Activated CD4-positive, alpha-beta T cell treated with anti-CD3 and anti-CD28 coated beads, Interleukin-2, amount 50 U/mL, for 1 hour (primary cell): ENCODE measurements at regions not wholly inside any gene's neighbourhood (a gene's known extent, or its start where the extent isn't known, plus 50 kb on each side); places are given as distances from the start of the nearest gene placed in this dataset.
"Not testable (repeated sequence)": the region's sequence is repeated elsewhere in the genome, so short reads cannot be mapped to it uniquely, and the experiment has no call there.

ENCODE experiments used
- DNase-seq: peaks from one replicate; pipeline ENCODE4 v3.0.0-alpha.2; 2020

DNA sequence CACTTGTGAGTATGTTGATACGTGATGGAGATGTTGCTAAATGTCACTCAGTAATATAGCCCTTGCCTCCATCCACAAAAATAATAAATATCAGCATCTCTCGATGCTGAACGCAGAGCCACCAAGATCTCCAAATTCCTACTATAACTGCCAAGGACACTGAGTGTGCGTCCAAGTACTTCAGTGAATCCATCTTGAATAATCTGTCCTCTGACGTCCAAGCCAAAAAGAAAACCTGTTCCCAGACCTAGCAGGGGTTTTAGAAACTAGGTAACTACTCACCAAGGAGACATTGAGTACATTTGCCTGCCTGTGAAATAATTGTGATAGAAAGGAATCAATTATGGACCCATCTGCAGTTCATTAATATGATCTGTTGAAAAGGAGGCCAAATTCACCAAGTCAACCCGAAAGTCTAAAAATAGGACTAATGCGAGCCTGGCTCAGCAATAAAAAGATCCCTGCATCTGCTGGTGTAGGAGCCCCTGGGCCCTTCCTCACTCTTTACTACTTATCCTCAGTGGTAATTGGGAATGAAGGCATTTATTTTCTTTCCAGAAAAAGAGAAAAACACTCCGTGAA, 226.9 kb upstream of the IRF2BP2 start:
- no peak for DNase-seq

DNA sequence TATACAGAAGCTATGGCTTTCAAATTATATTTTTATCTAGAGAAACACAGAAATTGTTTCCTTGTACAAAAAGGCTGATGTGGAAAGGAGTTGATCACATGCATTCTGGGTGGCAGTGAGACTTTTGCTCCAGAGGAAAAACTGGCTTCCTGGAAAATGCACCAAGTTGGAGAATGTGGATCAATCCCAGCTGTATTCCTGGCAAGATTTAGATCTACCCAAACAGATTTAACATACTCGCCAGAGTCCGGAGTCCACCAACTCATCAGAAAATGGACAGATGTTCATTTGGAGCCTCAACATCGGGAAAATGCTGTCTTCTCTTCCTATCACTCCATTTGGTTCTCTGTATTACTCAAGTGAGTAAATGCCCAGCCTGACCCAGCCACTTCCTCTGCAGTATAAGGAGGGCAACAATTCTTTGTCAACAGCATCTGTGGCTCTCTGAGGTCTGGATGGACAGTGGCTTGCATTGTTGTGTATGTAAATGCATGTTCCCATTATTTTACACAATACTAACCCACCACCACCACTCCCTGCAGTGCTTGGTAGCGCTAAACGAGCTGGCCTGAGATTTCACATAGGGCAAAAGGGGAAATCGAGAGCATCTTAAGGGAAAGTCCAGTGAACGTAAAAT, 226.2 kb upstream of the IRF2BP2 start:
- DNase-seq = no peak

DNA sequence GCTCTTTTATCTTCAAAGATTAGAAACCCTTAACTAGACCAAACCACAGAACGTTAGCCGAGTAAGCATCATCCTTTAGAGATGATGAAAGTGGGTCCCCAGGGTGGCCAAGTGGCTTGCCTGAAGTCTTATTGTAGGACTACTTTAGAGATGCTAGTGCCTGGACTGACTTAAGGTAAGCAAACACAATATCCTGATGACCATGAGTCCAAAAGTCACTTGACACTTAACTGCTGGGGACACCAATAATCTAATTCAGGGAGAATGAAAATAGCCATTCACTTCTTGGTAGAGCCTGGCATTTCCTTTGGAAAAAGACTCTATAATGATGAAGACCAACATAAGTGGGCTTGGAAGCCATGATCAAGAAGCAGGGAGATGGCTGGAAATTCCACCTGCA, 225.3 kb upstream of the IRF2BP2 start:
- no peak for DNase-seq

DNA sequence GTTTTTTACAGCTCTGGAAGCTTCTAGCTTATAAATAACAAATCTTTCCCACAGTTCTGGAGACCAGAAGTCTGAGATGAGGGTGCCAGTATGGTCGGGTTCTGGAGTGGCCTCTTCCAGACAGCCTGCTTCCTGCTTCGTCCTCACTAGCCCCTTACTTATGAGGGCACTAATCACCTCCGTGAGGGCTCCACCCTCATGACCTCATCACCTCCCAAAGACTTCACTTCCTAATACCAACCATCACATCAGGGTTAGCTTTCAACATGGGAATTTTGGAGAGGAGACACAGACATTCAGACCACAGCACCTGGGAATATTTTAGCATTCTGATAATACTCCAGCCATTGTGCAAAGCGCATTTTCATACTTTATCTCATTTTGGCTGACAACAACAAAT, 223.7 kb upstream of the IRF2BP2 start:
- DNase-seq = no peak

DNA sequence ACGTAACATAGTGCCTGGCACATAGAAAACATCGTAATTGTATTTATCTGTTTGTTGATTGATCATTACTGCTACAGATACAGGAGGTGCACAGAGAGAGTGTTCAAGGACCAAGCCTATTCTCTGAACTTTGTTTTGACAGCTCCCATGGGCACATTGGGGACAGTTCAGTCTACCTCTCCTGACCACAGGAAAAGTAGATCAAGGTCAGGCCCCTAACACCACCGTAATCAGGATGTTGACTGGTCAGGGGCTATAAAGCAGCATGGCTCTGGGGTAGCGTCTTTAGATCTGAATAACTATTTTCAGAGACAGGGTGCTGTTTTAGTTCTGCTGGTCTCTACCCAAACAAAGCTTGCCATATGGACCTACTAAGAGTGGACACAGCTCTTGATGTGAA, 223.1 kb upstream of the IRF2BP2 start:
- no peak for DNase-seq

DNA sequence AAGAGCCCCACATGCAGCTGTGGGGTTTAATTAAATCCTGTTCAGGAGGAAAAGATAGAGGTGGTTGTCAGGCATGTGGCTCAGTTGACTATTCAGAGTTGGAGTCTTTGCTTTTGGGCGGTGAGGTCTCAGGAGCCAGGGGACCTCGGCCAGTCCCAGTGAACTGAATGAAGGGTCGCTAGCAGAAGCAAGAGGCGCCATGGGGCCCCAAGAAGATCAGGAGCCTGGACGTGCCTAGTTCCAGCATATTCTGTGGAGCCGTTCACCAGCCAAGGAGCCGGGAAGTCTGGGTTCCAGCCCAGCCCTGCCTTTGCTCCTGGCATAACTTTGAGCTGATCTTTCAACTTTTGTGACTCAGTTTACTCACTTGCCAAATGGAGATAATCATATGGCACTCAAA, 217.7 kb upstream of the IRF2BP2 start:
- DNase-seq = no peak

DNA sequence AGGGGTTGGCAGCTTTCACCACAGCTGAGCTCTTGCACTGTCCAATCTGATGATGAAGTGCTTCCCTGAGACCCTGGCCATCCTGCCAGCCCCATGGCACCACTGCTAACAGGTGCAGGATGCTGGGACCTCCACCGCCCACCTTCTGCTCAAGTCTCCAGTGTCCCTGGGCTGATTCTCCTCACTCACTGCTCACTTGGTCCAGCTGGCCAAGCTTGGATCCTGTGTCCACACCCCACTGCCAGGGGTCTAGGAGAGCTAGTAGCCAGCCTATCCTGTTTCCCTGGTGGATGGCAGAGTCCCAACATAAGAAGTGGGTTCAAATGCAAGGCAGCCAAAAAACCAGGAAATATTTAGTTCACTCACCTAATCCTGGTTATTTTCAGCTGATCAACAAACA, 217.2 kb upstream of the IRF2BP2 start:
- DNase-seq = no peak

DNA sequence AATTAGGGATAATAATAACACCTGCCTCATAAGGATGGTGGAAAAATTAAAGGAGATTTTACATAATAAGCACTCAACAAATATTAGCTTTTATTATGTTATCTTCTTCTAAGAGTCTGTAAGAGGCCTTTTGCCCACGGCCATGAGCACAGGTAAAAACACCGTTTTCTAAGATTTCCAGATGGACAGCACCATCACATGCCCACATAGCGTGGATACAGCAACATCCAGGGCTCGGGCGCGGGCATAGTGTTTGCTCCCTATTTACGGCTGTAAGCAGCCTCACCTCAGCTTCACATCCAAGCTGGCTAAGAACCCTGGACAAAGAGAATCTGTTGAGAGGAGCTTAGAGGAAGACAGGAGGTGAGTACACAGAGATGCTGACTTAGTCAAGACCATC, 216.4 kb upstream of the IRF2BP2 start:
- DNase-seq = no peak

DNA sequence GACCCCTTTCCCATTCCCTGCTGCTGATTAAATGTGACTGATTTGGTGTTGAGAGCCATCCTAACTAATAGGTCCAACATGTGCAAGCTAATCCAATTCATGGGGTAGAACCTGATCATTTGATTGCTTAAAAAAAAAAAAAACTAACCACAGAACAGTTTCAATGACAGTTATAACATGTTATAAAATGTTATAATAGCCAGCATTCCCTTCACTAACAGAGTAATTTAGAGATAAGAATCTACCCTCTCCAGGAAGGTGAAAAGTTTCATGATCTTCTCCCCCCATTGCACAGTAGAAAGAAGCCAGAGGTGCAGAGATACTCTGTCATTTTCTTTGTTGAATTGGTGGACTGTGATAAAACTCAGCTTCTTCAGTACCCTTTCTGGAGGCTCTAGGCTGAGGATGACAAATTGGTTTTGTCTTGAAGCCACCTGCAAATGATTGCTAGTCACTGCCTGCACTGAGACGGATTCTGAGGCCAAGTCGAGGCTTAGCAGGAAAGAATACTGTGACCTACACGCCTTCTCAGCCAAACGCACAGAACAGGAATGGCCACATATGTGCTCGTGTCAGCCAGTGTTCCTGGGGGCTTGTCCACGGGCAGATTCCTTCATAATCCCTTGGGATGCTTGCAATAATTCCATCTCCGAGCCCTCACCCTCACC, 215.7 kb upstream of the IRF2BP2 start:
- no peak for DNase-seq

DNA sequence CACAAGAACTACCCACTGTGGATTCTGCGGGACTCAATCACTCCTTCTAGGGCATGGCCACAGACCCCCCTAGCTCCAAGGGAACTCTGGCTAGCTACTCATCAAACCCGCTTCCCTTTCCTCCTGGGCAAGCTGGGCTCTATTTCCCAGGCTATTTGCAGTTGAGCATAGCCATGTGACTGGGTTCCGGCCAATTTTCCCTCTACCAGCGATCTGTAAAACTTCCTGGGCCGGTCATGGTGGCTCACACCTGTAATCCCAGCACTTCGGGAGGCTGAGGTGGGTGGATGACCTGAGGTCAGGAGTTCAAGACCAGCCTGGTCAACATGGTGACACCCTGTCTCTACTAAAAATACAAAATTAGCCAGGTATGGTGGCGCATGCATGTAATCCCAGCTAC, 214.9 kb upstream of the IRF2BP2 start:
- DNase-seq = not testable (repeated sequence)

DNA sequence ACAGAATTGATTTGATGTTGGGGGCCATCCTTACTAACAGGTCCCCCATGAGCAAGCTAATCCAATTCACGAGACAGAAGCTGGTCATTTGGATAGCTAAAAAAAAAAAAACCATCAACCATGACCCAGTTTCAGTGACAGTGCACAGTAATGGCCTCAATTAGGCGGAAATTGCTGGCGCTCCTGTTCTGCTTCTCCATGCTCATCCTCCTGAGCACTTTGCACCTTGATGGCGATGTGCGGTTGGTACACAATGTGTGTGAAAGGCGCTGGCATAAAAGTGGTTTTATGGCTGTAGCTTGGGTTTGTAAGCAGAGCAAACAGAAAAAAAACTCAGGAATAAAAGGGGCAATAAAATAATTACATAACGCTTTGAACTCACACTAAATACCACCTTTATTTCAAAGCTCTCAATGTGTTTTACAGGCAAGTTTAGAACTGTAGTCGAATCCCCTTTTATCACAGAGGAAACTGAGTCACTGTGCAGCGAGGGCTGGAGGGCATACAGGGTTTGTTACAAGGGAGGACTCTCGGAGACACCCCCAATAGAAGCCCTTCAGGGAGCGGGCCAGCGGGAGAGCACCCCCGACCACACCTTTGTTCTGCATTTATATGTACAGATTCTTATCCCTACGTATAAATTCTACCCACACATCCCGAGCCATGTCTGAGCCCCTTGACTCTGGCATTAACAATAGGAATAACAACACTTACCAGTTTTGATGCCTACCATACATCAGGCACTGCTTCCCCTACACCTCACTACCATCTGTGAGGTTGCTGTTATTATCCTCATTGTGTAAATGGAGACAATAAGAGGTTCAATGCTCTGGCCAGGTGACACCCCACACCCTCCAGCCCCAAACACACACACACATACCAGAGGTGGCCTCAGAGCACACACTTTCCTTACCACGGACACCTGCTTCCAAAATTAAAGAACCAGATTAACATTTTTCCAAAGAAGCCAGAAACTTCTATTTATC, 213.5 kb upstream of the IRF2BP2 start:
- no peak for DNase-seq

DNA sequence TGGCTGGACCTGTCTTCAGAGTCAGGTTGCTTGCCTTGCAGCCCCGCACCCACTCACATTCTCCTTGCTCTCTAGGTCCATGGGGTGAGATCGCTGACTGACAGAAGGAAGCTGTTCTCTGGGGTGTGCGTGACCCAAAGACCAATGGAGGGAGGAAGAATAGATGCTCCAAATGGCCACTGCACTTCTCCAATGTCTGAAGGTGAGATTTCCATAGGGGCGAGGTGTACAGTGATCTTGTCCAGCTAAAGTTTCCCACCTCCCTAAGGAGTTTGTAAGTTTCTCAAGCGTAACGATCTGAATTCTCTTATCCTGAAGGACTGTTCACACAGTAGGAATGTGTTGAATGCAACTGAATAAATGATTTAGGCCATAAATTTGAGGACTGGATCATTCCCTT, 211.9 kb upstream of the IRF2BP2 start:
- DNase-seq = no peak

DNA sequence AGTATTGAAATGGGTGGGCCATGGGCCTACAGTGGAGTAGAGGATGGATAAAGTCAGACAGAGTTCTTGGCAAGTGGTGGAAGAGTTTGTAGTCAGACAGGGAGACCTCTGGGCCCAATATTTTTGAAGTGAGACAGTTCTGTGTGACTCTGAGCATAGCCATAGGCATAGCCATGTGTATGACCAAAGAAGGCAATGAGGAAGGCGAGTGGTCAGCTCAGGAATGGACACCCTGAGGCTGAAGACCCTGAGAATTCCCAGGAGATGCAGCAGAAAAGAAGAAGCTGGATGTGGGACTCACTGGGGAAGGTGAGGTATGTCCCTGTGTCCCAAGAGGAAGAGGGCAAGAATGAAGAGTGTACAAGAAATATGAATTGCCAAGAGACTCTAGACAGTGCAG, 210.6 kb upstream of the IRF2BP2 start:
- DNase-seq = no peak

DNA sequence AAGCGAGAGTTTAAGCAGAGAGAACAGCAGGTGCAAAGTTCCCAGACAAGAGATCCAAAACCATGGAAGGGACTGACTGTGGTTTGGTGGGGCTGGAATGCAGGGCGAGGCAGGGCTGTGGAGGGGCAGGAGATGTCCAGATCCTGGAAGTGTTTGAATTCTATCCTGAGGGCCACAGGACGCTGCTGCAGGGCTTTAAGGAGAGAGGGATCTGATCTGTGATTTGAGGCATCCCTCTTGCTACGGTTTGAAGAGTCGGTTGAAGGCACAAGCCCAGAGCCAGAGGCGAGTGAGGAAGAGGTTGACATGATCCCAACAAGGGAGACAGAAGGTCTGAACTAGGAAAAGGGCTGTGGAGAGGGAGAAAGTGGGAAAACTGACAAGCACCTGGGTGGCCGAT, 209.9 kb upstream of the IRF2BP2 start:
- DNase-seq = not testable (repeated sequence)

DNA sequence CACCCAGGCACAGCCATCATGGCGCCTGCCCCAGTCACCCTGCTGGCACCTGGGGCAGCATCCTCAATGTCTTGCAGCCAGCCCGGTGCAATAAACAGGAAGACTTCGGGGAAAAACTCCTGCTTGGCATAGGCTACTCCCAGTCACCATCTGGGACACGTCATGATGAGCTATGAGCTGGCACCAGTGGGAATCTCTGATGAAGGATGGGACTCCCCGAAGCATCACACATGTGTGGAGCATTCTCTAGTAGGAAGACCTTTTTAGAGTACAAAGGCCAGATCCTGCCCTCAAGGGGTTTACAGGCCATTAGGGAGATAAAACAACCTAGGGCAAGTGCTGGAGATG, 208.0 kb upstream of the IRF2BP2 start:
- not testable (repeated sequence) for DNase-seq

DNA sequence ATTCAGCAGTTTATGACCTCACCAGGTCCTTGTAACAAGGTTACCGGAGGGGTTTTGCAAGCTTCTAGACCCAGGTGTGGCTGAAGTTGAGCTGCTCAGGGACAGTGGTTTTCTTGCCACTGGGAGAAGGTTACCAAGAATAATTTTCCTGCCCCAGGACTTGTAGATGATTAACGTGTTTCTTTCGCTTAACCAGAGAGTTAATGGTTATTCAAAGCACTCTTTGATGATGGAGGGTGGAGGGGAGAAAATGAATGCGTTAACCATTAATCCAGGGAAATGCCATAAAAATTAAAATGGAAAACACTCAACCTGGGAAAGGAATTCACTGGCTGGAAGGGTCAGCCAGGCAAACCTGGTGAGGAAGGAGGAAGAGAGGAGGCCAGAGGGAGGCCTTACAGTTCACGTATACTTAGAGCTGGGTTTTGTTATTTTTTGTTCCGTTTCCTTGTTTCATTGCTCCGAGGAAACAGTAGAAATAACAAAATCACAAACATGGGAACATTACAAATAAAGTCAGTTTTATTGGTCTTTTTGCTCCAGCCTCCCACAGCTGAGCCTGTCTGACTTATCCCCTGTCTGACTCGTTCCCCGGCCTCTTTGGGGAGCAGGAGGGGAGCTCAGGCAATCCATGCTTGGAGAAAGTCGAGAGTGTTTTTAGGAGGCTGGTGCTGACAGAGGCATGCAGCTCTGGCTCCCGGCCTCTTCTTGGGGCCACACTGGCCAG, 207.5 kb upstream of the IRF2BP2 start:
- not testable (repeated sequence) for DNase-seq

DNA sequence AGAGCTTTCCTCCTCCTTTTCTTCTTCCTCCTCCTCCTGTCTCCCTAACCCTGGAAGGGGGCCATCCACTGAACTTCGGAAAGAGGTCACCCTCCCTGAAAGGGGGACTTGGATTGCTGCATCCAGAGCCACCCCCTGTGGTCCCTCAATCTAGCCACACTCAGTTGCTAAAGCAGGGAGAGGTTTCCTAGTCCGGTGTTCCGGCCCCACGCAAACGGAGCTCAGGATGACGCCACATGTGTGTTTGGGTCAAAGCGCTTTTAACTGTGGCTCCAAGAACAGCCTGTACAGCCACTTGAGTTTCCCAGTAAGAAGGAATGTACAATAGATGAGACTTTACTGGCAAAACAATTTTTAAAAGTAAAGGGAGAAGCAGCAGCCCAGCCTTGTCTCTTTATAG, 206.9 kb upstream of the IRF2BP2 start:
- not testable (repeated sequence) for DNase-seq

DNA sequence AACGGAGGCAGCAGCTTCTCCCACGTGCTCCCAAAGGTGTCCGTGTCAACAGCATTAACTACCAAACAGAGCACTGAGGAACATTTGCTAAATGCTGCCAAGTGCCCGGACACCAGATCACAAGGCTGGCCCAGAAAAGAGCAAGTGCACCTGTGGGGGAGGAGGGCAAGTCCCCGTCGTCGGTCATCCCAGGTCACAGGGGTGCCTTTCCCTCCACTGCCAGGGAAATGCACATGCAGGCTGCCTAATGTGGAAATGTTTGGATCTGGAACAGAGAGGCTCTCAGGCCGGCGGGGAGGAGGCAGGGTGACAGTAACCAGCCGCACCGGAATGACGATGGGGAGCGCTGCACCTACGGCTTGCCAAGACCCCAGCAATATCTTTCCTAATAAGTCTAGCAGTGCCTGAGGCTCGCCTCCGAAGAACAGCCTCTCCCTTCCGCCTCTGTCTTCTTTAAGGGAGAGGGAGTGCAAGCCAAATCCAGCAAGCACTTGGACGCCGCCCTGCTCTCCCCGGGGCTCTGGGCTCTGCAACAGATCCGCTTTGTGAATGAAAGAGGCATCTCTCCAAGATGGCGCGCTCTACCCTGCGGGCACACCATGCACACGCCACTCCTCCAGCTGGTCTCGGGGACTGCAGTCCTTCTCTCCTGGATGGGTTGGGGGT, 206.3 kb upstream of the IRF2BP2 start:
- not testable (repeated sequence) for DNase-seq

DNA sequence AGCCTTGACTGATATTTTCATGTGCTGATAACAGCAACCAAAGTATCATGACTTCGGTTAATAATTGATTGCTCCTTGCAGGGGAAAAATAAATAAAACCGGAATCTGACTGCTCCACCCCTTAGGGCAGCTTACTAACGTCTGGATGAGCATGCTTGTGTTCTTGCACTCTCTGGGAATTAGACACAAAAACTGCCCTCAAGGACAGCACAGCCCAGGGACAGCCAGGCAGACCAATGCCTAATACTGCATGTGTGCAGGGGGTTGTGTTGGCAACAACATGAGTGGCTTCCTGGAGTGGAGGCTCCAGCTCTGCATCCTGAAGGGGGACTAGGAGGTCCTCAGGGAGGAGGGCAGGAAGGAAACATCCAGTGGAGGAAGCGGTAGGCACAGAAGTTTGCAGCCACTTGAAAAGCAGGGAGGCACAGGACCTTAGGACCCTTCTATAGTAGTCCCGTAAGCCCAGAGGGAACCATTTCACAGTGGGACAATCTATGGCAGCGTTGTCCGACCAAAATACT, 205.4 kb upstream of the IRF2BP2 start:
- DNase-seq = not testable (repeated sequence)

DNA sequence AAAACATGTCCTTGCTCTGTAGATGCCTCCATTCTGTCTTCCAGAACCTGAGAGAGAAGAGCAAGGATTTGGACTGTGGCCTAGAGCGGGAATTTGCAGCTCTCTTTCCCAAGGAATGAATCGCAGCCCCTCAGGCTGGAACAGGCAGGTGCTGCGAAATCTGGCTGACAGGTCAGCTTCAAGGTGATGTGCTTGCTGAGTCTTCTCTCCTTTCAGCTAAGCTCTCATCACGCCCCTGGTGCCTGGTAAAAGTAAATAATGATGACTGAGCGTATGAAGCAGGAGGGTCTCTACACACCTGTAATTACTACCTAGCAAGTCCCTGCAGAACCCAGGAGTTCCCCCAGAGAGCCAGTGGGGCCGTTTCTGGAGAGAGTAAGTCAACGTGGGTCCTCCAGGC, 204.3 kb upstream of the IRF2BP2 start:
- not testable (repeated sequence) for DNase-seq

DNA sequence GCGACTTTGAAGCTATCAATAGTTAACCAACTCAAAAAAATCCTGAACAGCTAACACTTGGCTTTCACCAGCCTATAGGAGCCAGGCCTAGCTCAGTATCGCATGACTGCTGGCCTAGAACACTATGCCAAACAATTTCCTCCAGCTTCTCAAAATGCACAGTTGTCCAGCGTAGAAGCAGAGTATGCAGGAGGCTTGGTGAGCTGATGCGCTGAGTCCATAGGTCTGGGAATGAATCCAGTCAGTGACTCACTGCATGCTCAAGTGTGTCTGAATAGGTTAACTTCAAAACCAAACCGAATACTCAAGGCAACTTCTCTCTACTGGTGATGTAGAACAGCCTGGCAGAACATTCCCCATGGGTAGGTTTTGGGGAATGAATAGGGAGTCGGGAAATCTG, 201.8 kb upstream of the IRF2BP2 start:
- not testable (repeated sequence) for DNase-seq

DNA sequence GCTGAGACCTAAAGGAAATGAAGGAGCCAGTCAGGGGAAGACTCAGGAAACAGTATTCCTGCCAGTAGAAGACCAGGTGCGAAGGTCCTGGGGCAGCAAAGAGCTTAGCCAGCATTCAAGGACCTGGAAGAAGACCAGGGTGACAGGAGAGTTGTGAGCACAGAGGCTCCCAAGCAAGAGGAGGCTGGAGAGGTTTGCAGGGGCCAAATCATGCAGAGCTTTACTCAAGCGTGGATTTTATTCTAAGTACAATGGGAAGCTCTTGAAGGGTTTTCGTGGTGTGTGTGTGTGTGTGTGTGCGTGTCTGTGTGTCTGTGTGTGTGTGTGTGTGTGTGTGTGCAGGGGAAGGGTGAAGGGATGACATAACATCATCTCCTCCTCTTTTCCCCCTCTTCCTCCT, 200.7 kb upstream of the IRF2BP2 start:
- DNase-seq = not testable (repeated sequence)
